HG03135 (cell line): ENCODE measurements at regions not wholly inside any gene's neighbourhood (a gene's known extent, or its start where the extent isn't known, plus 50 kb on each side); places are given as distances from the start of the nearest gene placed in this dataset.

Experiments
- ATAC-seq: cut with Tn5 transposase; IDR thresholded peaks from one replicate; pipeline ENCODE4 v1.9.1; 2021; ENCODE audit warnings: mild to moderate bottlenecking, moderate library complexity; ENCODE audit not compliant: unreplicated experiment

DNA sequence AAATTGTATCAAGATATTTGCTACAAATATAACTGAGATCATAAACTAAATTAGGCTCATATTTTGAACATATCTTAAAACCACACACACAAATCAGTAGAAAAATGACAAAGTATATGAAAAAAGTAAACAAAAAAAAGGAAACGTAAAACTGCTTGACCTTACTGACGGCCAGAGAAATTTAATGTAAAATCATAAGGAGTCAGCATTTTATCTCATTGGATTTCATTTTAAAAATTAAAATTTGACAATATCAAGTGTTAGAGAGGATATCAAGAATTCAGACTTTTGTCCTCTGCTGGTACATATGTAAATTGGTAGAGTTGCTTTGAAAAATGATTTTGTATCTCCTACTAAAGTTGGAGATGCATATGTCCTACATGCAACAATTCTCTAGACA, 209.2 kb upstream of the ZC3H15 start:
- ATAC-seq: no peak

DNA sequence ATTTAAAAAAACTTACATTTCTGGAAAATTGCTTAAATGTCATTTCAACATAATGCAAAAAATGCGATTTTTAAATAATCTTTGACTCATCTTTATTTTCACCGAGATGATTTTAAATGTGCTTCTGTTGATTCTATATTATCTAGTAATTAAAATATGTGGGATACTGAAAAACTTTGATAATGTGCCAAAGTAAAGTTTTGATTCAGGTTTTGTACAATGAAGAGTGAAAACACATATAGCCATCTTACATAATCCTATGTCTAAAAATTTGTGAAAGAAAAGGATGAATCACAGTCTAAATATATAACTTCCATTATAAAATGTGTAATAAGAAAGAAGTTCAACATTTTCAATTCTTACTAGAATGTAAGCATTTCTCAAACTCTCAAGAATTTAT, 204.3 kb upstream of the ZC3H15 start:
- ATAC-seq: no peak

DNA sequence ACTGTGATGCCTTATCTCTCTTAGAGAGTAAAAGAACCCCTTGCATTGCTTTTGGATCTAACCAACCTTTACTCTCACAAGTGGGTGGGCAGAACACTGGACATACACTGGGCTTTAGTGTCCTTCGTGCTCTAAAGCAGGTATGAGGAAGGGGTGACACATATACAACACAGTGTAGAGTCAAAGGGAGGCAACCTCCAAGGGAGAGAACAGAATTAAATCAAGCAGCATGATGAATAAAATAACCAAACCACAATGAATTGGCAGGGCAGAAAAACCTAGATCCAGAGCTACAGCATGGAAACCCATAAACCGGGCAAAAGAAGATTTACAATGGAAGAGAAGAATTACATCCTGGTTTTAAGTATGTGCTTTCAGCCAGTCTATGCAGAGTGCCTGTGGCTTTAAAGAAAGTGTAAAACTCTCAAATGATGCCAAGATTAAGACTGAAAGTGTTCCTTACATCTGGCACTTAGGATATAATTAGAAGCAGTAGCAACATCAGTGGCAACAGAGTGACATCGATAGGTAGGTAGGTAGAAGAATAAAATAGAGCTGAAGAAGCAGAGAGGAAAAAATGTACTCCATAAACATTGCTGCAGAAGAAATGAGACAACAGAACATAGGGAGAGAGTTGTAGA, 191.7 kb upstream of the ZC3H15 start:
- ATAC-seq: no peak

DNA sequence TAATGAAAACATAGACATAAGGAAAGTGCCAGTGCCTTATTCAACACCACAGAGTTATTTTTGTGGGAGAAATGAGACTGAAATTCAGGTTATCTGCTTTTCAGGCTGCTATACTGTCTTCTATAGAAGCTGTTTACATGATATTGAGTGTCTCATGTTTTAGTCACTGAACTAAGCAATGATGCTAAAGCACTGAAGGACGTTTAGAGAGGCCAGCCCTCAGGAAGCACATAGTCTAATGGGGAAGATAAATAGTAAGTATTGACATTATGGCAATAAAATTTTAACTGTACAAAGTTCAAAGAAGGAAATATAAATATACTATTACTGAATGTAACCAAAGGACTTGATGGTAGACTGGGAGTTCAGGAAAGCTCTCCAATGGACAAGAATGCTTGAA, 186.4 kb upstream of the ZC3H15 start:
- no peak for ATAC-seq

DNA sequence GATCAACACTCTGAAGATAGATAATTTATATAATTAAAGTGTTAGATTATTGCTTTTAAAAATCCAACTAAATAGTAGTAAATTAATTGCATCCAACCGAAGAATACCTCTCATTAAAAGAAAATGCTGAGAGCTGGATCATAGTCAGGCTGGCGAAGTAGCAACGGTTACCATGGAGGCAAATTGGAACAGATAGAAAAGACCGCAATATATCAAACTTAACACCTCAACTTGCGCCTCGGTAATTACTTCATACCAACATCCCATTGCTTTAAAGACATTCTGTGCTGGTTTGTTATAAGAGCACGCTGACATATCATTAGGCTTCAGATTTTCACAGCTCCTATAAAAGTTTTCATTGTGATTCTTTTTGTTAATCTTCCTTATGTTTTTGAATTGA, 183.8 kb upstream of the ZC3H15 start:
- ATAC-seq: no peak

DNA sequence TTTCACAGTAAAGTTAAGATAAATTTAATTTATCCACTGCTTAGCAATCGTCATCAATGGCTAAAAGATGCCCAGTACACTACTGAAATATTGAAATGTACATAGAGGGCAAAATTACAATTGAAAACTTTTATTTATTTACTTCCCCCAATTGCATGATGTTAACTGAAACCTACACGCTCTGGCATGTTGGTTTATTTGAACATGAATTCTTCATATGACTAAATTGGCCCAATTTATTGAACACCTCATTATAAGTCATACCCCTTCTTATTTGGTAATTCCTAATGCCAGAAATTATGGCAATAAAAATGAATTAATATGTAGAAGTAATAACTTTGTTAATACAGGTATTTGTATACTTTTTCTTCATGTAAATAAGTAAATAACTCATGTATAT, 183.0 kb upstream of the ZC3H15 start:
- no peak for ATAC-seq

DNA sequence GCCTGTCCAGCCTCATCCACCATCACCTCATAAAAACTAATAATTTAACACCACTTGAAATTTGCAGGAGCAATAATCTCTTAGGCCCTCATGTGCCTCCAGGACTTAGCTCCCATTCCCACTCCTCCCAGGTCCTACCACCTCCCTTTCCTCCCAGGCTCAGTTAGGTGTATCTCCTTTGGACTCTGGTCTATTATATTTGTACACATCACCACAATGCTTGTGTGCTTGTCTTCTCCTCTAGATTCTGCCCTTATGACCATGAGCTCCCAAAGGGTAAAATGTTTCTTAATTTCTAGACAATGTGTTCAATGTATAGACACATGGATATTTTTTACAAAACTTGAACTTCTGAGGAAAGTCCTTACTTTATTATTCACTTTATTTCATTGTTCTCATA, 182.0 kb upstream of the ZC3H15 start:
- ATAC-seq: no peak

DNA sequence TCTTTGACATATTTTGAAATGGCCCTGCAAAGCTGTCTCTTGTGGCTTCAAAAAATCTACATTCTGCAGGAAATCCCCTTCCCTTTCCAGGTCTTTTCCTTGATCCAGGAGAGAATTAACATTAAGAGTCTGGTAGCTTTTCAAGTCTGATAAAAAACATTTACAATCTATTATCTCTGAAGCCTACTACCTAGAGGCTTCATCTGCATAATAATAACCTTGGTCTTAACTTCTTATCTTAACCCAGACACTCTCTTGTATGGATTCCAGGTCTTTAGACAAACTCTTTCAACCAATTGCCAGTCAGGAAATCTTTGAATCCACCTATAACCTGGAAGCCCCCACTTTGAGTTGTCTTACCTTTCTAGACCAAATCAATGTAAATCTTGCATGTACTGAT, 179.3 kb upstream of the ZC3H15 start:
- ATAC-seq: no peak

DNA sequence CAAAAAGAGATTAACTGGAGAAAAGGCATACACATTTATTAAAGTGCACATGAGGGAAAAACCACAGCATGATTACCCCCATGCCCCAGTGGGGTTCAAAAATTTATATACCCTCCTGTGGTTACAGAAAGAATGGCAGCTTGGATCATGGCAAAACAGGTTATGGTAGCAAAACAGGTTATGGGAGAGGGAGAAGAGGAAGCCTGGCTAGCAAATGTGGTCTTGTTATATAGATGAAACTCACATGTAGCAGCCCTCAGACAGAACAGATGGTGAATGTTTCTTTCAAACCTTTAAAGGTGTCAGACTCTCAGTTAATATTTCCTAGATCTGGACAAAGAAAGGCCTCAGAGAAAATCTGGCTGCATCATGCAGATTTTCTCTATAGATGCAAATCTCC, 178.2 kb upstream of the ZC3H15 start:
- no peak for ATAC-seq

DNA sequence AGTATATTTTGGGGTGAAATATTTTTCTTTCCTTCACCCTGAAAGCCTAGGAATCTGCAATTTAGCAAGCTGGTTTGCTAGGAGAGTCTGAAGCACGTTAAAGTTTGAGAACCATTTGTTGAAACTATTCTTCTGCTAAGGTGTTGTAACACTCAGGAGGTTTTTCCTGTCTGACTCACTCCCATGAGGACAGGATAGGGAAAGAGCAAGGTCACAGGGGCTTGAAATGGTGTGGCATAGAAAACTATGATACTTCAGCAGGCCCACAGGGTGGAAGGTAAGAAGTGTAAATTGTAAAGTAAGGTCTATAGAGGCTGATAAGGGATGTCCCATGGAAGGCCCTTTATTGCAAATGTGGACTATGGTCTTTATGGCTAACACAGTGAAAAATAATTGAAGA, 177.7 kb upstream of the ZC3H15 start:
- ATAC-seq: no peak

DNA sequence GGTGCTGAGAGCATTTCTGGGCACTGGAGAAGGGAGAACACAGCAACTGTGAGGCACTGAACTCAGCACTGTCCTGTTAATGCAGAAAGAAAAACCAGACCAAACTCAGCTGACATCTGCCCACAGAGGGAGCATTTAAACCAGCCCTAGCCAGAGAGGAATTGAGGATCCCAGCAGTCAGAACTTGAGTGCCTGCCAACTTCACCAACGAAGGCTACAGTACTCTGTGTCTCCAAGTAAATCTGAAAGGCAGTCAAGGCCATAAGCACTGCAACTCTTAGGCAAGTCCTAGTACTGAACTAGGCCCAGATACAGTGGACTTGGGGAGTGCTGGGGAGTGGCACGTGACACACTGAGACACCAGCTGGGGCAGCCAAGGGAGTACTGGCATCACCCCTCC, 176.2 kb upstream of the ZC3H15 start:
- no peak for ATAC-seq

DNA sequence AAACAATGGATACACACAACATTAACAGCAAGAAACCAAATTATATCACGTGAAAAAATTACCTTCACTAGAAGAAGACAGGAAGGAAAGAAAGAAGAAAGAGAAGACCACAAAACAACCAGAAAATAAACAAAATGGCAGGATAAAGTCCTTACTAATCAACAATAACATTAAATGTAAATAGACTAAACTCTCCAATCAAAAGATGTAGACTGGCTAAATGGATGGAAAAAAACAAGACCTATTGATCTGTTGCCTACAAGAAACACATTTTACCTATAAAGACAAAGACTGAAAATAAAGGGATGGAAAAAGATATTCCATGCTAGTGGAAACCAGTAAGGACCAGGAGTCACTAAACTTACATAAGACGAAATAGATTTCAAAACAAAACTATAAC, 167.0 kb upstream of the ZC3H15 start:
- ATAC-seq: no peak

DNA sequence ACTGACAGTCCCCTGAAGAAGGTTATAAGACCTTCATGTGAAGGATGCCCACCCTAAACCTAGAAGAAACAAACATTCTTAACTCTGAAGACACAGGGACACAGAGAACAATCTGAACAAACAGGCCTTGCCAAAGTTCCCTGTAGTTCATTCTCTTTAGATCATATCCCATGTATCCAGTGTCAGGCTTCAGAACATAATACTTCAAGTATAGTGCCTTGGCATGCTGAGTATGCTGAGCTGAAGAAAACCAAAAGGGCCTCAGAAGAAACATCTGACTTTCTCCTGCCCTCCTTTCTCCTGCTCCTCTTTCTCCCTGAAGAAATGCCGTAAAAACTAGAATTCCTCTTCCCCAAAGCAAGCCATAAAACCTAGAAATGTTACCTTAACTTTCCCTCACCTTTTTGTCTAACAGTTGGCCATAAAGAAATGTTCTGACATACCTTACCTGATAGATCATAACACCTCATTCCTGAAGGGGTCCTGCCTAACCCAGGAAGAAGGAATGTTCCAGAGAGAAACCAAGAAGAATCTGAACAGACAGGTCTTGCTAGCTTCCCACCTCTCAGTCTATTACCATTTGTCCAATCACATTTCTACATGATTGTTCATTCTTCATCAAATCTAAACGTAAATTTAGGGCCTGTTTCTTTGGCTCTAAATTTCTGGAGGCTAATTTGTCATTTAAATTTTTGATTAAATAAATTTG, 160.1 kb upstream of the ZC3H15 start:
- ATAC-seq: no peak

DNA sequence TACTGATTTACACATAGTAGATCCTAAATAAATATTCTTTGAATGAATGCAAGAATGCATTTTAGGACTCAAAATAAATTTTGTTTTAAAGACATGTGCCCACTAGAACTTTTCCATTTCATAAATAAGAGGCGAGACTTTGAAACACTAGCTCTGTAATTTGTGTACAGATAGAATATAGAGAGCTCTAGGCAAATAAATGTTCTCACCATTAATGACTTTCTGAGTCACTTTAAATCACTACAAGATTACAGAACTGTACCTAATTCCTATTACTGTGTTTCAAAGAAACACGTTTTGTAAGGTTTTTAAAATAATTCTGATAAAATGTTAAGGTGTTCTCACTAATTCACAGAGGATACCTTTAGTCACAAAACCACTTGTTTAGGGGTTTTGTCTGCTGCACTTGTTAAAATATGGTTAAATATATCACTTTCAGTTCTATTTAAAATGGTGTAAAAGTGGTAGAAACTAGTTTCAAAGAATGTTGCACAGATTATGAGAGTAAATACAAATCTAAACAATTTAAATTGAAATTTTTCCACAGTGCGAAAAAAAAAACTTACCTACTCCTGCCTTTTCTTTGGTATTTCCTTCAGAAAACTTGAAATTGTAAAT, 158.7 kb upstream of the ZC3H15 start:
- peak; percentile 63 for ATAC-seq

DNA sequence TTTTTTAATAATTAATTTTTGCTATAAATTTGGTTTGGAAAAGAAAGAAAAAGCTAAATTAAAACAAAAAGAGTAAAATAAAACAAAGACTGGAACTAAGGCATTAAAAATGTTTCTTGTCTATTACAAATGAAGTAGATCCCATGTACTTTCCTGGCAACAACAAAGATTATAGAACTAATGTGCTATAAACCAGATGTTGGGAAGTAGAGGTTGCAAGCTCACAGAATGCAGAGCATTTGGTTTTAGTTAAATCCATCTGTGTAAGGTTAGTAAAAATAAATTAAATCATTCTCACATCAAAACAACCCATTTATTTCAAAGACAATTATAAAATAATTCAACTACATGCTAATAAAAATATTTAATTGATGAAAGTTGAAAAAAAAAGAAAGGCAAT, 157.2 kb upstream of the ZC3H15 start:
- no peak for ATAC-seq

DNA sequence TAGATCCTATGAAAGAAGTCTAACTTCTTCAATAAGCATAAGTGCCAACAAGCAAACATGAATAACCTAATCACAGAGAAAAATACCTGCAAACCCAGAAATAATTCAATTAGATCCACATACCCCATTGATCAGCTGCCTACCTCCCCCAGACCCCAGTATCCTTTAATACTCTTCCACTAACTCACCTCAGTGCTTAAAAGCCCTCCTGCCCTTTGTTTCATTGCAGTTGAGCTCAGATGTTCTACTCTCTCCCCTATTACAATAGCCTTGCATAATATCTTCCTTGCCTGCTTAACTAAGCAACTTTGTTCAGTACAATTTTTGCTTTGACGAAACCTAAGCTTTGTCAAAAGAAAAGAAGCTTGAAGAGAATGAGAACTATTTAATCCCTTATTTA, 156.0 kb upstream of the ZC3H15 start:
- ATAC-seq: no peak

DNA sequence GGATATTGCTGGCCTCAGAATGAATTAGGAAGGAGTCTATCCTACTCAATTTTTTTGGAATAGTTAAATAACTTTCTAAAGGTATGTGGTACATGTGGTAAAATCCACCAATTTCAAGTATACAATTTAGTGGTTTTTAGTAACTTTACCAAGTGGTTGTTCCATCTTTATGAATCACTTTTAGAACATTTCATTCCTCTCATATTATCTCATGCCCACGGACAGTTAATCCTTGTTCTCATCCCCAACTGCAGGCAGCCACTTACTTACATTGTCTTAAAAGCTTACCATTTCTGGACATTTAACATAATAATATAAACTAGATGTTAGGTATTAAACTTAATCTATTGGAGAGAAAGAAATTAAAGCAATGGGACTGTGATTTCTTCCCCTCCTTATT, 146.3 kb upstream of the ZC3H15 start:
- ATAC-seq: no peak

DNA sequence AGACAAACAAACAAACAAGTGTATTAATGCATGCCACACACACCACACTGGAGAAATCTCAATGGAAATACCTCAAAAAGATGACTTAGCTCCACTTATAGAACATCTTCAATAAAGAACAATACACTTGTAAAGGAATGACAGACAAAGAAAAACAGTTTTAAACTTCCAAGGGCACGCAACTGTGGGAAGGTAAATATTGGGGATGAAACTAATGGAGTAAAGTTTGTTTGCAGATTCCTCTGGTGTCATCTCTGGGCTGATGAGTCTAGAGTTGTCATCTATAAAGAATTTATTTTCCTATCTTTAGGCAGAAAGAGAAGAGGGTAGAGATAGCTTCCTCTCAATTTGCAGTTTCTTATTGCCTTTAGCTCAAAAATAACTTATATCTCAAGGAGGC, 144.0 kb upstream of the ZC3H15 start:
- ATAC-seq: no peak

DNA sequence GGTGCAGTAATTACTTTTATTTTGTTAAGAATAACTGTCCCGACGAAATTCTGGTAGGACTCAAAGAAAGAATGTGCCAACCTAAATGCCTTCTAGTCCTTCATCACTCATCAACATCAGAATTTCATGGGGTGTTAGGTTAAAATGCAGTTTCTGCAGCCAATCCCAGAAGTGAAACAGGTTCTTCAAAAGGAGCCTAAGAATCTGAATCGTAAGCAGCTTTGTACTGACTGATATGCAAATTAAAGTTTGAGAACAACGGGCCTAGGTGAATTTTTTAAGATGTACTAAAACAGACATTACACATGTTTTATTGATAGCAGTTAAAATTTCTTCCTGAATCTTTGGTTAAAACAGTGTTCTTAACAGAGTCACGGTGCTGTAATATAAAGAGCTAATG, 140.3 kb upstream of the ZC3H15 start:
- ATAC-seq: no peak

DNA sequence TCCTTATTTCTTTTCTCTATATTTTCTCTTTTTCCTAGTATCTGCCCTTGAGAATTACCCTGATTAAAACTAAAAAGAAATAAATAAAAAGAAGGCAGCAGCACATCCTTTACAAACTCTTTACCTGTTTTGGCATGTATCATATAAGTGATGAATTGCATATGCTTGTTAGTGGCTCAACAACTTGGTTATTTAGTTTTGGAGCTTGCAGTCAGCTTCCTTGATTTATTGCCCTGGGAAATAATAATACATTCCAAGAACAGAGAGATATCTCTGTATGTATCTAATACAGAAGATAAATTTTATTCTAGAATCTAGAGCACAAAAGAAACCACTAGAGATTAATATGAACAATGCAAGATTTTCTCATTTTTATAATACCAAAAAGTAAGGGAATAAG, 139.8 kb upstream of the ZC3H15 start:
- no peak for ATAC-seq

DNA sequence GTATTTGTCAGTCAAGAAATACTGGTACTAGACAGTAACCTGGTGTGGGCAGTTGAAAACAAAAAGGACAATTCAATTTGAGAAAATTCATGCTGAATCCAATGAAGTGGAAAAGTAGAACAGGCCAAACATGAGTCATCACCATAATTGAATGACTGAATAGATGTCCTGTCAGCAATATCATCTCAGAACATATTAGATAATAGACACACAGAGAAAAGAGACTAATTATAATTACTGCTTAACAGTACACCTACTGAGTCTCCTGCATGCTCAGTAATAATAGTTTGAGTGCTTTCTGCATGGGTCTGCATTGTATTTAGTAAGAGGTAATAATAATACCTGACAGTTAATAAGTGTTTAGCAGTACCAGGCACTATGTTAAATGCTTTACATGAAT, 138.6 kb upstream of the ZC3H15 start:
- ATAC-seq: no peak

DNA sequence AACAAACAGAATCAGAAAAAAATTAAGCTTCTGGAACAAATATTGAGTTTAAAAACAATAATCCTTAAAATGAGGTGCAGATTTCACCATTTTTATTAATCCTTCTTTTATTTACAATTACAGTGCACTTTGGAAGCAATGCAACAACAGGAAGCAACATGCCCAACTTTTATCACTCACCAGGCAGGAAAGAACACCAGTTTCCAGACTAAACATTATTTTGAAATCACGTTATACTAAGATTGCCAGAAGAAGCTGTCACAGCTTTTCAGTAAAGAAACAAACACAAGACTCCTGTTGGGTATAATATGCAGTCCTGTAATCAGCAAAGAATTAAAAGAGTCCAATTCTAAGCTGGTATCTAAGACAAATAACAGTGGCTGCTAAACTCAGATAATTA, 137.9 kb upstream of the ZC3H15 start:
- no peak for ATAC-seq

DNA sequence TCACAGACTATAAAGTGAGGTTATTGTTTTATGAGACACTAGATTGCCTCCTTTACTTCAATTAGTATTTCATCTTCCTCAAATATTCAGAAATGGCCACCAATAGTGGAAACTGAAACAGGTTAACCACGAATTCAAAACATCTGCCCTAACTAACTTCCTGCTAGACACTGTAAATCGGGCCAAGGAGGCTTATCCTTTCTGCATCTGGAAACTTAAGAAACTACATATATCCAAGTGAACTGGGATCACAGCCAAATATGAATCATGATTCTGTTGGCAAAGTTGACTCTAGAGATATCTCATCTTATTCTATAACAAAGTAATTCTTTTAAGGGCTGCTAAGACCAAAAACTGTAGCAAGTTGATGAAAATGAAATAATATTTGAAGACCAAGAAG, 136.6 kb upstream of the ZC3H15 start:
- ATAC-seq: peak; percentile 87
